IPS-15b (cell line): ENCODE measurements at regions not wholly inside any gene's neighbourhood (a gene's known extent, or its start where the extent isn't known, plus 50 kb on each side); places are given as distances from the start of the nearest gene placed in this dataset.

Experiments used
- H3K27me3 ChIP-seq: one replicate; pipeline ENCODE4 v1.6.1; 2013; ENCODE audit warnings: low read length; ENCODE audit not compliant: control insufficient read depth, insufficient read depth
- H3K36me3 ChIP-seq: one replicate; pipeline ENCODE4 v1.6.1; 2013; ENCODE audit warnings: low read length; ENCODE audit not compliant: control insufficient read depth, insufficient read depth
- H3K4me1 ChIP-seq: one replicate; pipeline ENCODE4 v1.6.1; 2013; ENCODE audit warnings: mild to moderate bottlenecking, low read length; ENCODE audit not compliant: control insufficient read depth, insufficient read depth
- H3K4me3 ChIP-seq: one replicate; pipeline ENCODE4 v1.5.1; 2013; ENCODE audit warnings: low read depth, low read length
- H3K9ac ChIP-seq: one replicate; pipeline ENCODE4 v1.6.1; 2013; ENCODE audit warnings: low read depth, mild to moderate bottlenecking, low read length
- H3K9me3 ChIP-seq: one replicate; pipeline ENCODE4 v1.6.1; 2013; ENCODE audit warnings: mild to moderate bottlenecking, low read length; ENCODE audit not compliant: control insufficient read depth, insufficient read depth

- no peak overlapping the region for H3K9ac ChIP-seq
- H3K36me3 ChIP-seq = no peaks in the 10 kb centered on the region
- H3K27me3 ChIP-seq = no peaks in the 10 kb centered on the region
- H3K9me3 ChIP-seq = no peaks in the 10 kb centered on the region
- H3K4me3 ChIP-seq = no peak overlapping the region
- no peaks in the 10 kb centered on the region for H3K4me1 ChIP-seq
These were observed 1123.8 kb upstream of the KLHL29 start for GRCh38 chr2:22261165-22261564.

DNA sequence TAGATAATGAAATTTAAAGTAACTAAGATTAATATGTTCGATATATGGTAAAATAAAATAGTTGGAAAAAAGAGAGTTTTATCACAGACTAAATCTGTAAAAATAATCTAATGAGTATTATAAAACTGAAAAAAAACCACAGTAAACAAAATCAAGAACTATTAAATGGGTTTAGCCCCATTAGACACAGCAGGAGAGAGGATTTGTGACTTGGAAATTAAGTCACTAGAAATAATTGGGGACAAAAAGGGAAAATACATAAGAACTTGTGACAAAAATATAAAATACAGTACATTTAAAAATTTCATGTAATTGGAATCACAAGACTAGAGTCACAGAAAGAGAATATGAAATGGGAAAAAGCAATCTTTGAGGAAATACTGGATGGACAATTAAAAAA, 1114.6 kb upstream of the KLHL29 start:
- no peaks in the 10 kb centered on the region for H3K27me3 ChIP-seq
- H3K9ac ChIP-seq = no peak overlapping the region
- H3K36me3 ChIP-seq = no peaks in the 10 kb centered on the region
- H3K4me1 ChIP-seq = no peaks in the 10 kb centered on the region
- H3K4me3 ChIP-seq = no peak overlapping the region
- H3K9me3 ChIP-seq = no peaks in the 10 kb centered on the region

GRCh38 chr2:22273853-22274252, 1111.1 kb upstream of the KLHL29 start:
- no peak overlapping the region for H3K4me3 ChIP-seq
- no peaks in the 10 kb centered on the region for H3K36me3 ChIP-seq
- no peaks in the 10 kb centered on the region for H3K4me1 ChIP-seq
- no peak overlapping the region for H3K9ac ChIP-seq
- no peaks in the 10 kb centered on the region for H3K9me3 ChIP-seq
- no peaks in the 10 kb centered on the region for H3K27me3 ChIP-seq

- H3K4me1 ChIP-seq = no peaks in the 10 kb centered on the region
- H3K9me3 ChIP-seq = no peaks in the 10 kb centered on the region
- no peak overlapping the region for H3K9ac ChIP-seq
- no peaks in the 10 kb centered on the region for H3K36me3 ChIP-seq
- no peak overlapping the region for H3K4me3 ChIP-seq
- no peaks in the 10 kb centered on the region for H3K27me3 ChIP-seq
These were observed 1110.3 kb upstream of the KLHL29 start for GRCh38 chr2:22274661-22275060.

DNA sequence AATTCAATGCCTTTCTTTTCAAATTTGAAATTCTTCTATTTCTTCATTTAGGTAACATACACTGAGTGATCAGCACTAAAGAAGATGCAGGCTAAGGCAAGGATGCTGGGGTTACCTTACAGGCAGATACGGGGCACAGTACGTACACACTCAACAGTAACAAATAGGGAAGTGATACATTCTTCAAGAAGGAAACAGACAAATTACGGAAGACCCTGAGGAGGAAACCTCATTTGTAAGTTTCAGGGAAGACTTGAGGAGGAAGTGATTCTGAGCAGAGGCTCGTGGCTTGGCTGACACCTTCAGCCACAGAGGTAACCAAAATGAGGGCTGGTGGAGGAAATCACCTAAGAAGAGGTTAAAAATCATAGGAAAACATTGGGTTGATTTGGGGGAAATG, 1108.3 kb upstream of the KLHL29 start:
- no peaks in the 10 kb centered on the region for H3K4me1 ChIP-seq
- no peaks in the 10 kb centered on the region for H3K27me3 ChIP-seq

DNA sequence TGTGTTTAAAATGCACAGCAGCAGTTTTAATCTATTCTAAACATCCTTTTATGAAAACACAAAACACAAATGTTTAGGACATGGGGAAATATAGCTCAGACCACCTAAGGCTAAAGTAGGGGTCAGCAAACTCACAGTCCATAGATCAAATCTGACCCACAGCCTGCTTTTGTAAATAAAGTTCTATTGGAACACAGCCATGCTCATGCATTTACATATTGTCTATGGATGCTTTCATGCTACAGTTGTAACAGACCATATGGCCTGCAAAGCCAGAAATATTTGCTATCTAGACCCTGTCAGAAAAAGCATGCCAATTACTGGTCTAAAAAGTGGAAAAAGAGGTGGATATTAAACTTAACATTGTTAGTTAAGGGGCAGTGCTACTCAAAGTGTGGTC, 1105.4 kb upstream of the KLHL29 start:
- Histone ChIP-seq H3K36me3 (no peaks in the 10 kb centered on the region), H3K4me1 (no peaks in the 10 kb centered on the region), H3K9me3 (no peaks in the 10 kb centered on the region), H3K9ac (no peak overlapping the region), H3K27me3 (no peaks in the 10 kb centered on the region), H3K4me3 (no peak overlapping the region)

More for the DNA sequence above, 1108.3 kb upstream of the KLHL29 start:
- H3K9ac ChIP-seq = no peak overlapping the region
- no peaks in the 10 kb centered on the region for H3K36me3 ChIP-seq
- no peaks in the 10 kb centered on the region for H3K9me3 ChIP-seq
- H3K4me3 ChIP-seq = no peak overlapping the region

- Histone ChIP-seq H3K4me1 (no peaks in the 10 kb centered on the region), H3K27me3 (no peaks in the 10 kb centered on the region), H3K36me3 (no peaks in the 10 kb centered on the region), H3K9ac (no peak overlapping the region), H3K4me3 (no peak overlapping the region), H3K9me3 (no peaks in the 10 kb centered on the region)
These were observed 1103.9 kb upstream of the KLHL29 start for GRCh38 chr2:22281033-22281432.

GRCh38 chr2:22282220-22282619, 1102.8 kb upstream of the KLHL29 start:
- no peaks in the 10 kb centered on the region for H3K27me3 ChIP-seq
- no peaks in the 10 kb centered on the region for H3K4me1 ChIP-seq
- no peaks in the 10 kb centered on the region for H3K9me3 ChIP-seq
- H3K4me3 ChIP-seq = no peak overlapping the region
- no peaks in the 10 kb centered on the region for H3K36me3 ChIP-seq
- H3K9ac ChIP-seq = no peak overlapping the region

GRCh38 chr2:22282916-22283315, 1102.1 kb upstream of the KLHL29 start:
- H3K9me3 ChIP-seq = no peaks in the 10 kb centered on the region
- no peak overlapping the region for H3K9ac ChIP-seq
- H3K4me1 ChIP-seq = no peaks in the 10 kb centered on the region
- H3K4me3 ChIP-seq = no peak overlapping the region
- no peaks in the 10 kb centered on the region for H3K27me3 ChIP-seq
- no peaks in the 10 kb centered on the region for H3K36me3 ChIP-seq

- H3K27me3 ChIP-seq = no peaks in the 10 kb centered on the region
- H3K36me3 ChIP-seq = no peaks in the 10 kb centered on the region
- H3K9me3 ChIP-seq = no peaks in the 10 kb centered on the region
- no peak overlapping the region for H3K9ac ChIP-seq
- no peaks in the 10 kb centered on the region for H3K4me1 ChIP-seq
- H3K4me3 ChIP-seq = no peak overlapping the region
These were observed 1101.5 kb upstream of the KLHL29 start for GRCh38 chr2:22283436-22283835.

GRCh38 chr2:22290302-22290701, 1094.7 kb upstream of the KLHL29 start:
- Histone ChIP-seq H3K27me3 (no peaks in the 10 kb centered on the region), H3K9ac (no peak overlapping the region), H3K4me1 (no peaks in the 10 kb centered on the region), H3K36me3 (no peaks in the 10 kb centered on the region), H3K9me3 (no peaks in the 10 kb centered on the region), H3K4me3 (no peak overlapping the region)

- H3K9ac ChIP-seq = no peak overlapping the region
- H3K4me1 ChIP-seq = no peaks in the 10 kb centered on the region
These were observed 1094.0 kb upstream of the KLHL29 start for GRCh38 chr2:22290909-22291473.

More at GRCh38 chr2:22290909-22291473, 1094.0 kb upstream of the KLHL29 start:
- Histone ChIP-seq H3K4me3 (no peak overlapping the region), H3K36me3 (no peaks in the 10 kb centered on the region), H3K9me3 (no peaks in the 10 kb centered on the region), H3K27me3 (no peaks in the 10 kb centered on the region)
